VCaP (cell line): ENCODE measurements at regions not wholly inside any gene's neighbourhood (a gene's known extent, or its start where the extent isn't known, plus 50 kb on each side); places are given as distances from the start of the nearest gene placed in this dataset.

Experiments
- H3K27ac ChIP-seq: fragments of 450-650 bp; 2 replicates; pipeline ENCODE4 v1.5.1; 2017
- TF ChIP-seq, protein P1 (sequence below): fragments of 450-650 bp; conservative IDR thresholded peaks from 2 replicates; pipeline ENCODE4 v1.5.1; 2017; ENCODE audit warnings: mild to moderate bottlenecking, moderate library complexity

DNA sequence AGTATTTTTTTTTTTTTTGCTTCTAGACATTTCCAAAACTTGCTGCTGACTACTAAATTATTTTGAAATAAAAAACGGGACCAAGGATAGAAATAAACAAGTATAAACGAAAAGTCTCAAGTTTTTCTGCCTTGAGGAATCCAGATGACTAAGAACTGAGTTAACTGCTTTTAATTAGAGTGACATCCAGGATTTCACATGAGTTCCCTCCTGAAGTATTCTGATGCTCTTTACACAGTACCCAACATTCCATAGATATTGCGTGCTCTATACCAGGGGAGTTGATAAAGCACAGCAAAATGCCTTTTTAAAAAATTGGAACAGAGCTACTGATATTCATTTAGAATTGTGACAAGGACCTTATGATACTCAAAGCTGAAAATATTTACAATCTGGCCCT lies 618.0 kb downstream of the CCDC85A start:
- TF ChIP-seq, protein P1, sequence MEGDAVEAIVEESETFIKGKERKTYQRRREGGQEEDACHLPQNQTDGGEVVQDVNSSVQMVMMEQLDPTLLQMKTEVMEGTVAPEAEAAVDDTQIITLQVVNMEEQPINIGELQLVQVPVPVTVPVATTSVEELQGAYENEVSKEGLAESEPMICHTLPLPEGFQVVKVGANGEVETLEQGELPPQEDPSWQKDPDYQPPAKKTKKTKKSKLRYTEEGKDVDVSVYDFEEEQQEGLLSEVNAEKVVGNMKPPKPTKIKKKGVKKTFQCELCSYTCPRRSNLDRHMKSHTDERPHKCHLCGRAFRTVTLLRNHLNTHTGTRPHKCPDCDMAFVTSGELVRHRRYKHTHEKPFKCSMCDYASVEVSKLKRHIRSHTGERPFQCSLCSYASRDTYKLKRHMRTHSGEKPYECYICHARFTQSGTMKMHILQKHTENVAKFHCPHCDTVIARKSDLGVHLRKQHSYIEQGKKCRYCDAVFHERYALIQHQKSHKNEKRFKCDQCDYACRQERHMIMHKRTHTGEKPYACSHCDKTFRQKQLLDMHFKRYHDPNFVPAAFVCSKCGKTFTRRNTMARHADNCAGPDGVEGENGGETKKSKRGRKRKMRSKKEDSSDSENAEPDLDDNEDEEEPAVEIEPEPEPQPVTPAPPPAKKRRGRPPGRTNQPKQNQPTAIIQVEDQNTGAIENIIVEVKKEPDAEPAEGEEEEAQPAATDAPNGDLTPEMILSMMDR = no peak
- H3K27ac ChIP-seq = no peak overlapping the region

DNA sequence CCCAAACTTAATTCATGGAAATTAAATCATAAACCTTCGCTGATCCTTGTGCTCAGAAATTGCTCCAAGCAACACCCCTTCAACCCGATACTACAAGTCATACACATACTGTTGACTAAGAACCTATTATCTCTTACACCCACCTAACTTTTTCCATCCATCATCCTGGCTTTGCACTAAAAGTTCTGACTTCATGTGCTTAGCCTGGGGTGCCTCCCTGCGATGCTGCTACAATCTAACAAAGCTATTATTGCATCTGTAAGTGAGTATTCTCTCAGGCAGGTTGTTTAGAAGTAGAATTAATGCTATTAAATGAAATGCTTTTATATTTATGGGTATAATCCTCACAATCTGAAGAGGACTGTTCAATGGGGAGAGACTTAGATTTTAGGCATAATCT lies 619.8 kb downstream of the CCDC85A start:
- H3K27ac ChIP-seq = no peak overlapping the region
- TF ChIP-seq, protein P1 = no peak

DNA sequence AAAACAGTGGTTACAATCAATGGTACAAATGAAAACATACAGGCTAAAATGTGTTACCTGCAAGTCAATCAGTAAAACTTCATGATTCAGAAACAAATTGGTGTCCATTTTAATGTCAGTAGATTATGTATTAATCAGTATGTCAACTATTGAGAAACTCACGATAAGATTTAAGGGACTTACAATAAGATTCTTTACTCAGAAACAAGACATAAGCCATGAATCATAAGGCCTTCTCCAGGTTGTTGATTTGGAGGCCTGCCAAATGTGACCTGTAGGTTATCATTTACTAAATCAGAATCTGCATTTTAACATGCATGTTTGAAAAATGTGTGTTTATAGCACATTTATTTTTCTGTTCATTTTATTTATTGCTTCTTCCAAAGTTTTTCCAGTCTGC lies 623.1 kb downstream of the CCDC85A start:
- no peak overlapping the region for H3K27ac ChIP-seq
- TF ChIP-seq, protein P1 = no peak

DNA sequence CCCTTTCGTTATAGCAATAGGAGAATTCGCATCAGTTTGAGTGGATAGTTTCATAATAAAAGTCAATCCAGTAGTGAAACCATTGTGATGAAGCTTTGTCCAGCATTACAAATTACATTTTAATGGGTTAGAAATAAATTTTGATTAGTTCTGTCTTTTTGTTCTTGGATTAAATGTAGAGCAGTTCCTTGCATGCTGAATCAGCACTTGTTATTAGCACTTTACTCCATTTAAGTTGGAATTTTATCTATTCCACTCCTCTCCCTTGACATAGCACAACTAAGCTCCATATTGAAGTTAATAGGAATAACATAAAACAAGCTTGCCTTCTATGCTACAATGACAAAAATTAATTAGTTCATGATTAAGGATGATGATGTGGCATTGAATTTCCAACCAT lies 624.1 kb downstream of the CCDC85A start:
- TF ChIP-seq, protein P1 = no peak
- no peak overlapping the region for H3K27ac ChIP-seq

DNA sequence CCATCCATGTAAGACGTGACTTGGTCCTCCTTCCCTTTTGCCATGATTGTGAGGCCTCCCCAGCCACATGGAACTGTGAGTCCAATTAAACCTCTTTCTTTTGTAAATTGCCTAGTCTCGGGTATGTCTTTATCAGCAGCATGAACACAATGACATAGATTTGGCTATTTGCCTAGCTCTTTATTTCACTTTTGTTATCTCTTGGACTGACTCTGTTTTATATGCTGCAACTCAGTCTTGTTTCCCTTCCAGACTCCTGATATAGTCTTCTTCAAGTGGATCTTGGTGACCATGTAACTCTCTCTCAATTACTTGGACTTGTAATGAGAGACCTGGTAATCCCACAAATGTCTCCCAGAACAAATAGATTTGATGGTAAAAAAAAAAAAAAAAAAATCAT lies 627.6 kb downstream of the CCDC85A start:
- TF ChIP-seq, protein P1 = no peak

DNA sequence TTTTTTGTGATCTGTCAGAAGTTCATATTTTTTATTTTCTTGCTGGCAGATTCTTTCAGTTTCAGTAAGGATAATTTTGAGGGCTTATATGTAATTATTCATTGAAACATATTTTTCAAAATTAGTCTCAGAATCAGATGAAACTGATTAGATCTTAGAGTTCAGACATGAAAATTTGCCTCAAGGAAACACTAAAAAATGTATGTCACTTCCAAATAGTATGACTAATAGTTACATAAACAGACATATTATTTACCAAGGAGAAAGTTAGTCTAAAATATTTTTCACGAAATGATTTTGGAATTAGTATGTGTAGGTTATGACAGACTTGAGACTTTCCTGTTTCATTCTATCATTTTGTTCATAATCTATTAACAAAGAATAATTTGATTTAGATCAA lies 628.6 kb downstream of the CCDC85A start:
- TF ChIP-seq, protein P1 = no peak
- H3K27ac ChIP-seq = no peak overlapping the region

More for the DNA sequence above, 627.6 kb downstream of the CCDC85A start:
- H3K27ac ChIP-seq = no peak overlapping the region

DNA sequence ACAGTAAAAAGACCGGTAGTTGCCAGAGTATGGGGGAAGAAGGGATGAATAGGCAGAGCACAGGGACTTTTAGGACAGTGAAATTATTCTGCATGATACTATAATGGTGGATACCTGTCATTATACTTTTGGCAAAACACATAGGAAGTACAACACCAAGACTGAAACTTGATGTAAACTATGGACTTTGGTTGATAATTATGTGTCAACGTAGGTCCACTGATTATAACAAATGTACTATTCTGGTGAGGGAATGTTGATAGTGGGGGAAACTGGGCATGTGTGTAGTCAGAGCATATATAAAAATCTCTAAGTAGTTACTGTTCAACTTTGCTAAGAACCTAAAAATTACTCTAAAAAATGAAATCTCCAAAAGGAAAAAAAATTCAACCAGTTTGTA lies 629.7 kb downstream of the CCDC85A start:
- TF ChIP-seq, protein P1 = no peak

DNA sequence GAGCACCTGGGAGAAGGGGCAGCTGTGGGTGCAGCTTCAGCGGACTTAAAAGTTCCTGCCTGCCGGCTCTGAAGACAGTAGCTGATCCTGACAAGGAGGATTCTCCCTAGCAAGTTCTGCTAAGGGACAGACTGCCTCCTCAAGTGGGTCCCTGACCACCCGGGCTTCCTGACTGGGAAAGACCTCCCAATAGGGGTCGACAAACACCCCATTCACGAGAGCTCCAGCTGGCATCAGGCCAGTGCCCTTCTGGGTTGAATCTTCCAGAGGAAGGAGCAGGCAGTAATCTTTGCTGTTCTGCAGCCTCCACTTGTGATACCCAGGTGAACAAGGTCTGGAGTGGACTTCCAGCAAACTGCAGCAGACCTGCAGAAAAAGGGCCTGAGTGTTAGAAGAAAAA lies 632.9 kb downstream of the CCDC85A start:
- TF ChIP-seq, protein P1 = no peak
- H3K27ac ChIP-seq = no peak overlapping the region

More for the DNA sequence above, 629.7 kb downstream of the CCDC85A start:
- no peak overlapping the region for H3K27ac ChIP-seq
